Testis (tissue), 2 donors: ENCODE measurements at regions not wholly inside any gene's neighbourhood (a gene's known extent, or its start where the extent isn't known, plus 50 kb on each side); places are given as distances from the start of the nearest gene placed in this dataset.

Experiments
- POLR2A ChIP-seq: fragments of 450-650 bp; IDR thresholded peaks from one replicate; pipeline ENCODE4 v1.6.1; 2017; ENCODE audit warnings: antibody characterized with exemption, mild to moderate bottlenecking, moderate library complexity
- TF ChIP-seq, protein P1 (sequence below), 3 experiments: fragments of 450-650 bp in 2 of 3; fragments of 200-600 bp in 1 of 3; sonication (generic) in 1 of 3; IDR thresholded peaks; one replicate each; pipeline ENCODE4 v1.5.1; 2016 to 2019; ENCODE audit warnings: antibody characterized with exemption in 3 of 3, mild to moderate bottlenecking in 2 of 3, moderate library complexity in 1 of 3

DNA sequence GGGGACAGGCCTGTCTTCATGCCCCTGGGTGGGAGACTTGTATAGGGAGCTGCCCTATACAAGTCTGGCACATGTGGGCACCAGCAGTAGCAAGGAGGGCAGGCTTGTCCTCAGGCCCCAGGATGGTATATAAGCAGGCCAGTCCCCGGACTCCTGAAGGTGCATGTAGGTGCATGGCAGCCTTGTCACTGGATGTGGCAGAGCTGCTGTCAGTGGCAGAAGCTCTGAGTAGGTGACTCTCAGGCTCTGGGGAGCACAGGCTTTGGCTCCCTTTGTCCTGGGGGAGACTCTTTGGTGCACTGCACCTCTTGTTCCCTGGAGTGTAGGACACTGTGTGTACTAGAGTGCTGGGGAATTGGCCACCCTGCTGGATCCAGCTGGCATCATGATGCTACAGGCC, 376.7 kb upstream of the DIPK2B start:
- TF ChIP-seq POLR2A = no peak
- TF ChIP-seq, protein P1, sequence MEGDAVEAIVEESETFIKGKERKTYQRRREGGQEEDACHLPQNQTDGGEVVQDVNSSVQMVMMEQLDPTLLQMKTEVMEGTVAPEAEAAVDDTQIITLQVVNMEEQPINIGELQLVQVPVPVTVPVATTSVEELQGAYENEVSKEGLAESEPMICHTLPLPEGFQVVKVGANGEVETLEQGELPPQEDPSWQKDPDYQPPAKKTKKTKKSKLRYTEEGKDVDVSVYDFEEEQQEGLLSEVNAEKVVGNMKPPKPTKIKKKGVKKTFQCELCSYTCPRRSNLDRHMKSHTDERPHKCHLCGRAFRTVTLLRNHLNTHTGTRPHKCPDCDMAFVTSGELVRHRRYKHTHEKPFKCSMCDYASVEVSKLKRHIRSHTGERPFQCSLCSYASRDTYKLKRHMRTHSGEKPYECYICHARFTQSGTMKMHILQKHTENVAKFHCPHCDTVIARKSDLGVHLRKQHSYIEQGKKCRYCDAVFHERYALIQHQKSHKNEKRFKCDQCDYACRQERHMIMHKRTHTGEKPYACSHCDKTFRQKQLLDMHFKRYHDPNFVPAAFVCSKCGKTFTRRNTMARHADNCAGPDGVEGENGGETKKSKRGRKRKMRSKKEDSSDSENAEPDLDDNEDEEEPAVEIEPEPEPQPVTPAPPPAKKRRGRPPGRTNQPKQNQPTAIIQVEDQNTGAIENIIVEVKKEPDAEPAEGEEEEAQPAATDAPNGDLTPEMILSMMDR (IDR thresholded peaks at IDR 0.05) = no peak
